CD14-positive monocyte (primary cell): ENCODE measurements at regions not wholly inside any gene's neighbourhood (a gene's known extent, or its start where the extent isn't known, plus 50 kb on each side); places are given as distances from the start of the nearest gene placed in this dataset.

Experiments used
- DNase-seq, 3 donors: peaks; one replicate each; pipeline ENCODE4 v3.0.0-alpha.2; 2011 to 2022
- H2AFZ ChIP-seq: 2 replicates; pipeline ENCODE4 v1.6.0; 2012; ENCODE audit warnings: mild to moderate bottlenecking, low read depth, low read length, inconsistent platforms; ENCODE audit not compliant: insufficient read depth, poor library complexity, severe bottlenecking
- H3K27ac ChIP-seq, 2 donors: 1 replicate in 1 of 2; 2 replicates in 1 of 2; pipeline ENCODE4 v1.5.1; 2012 to 2013; ENCODE audit warnings: low read length in 2 of 2, control low read depth in 1 of 2, inconsistent platforms in 1 of 2, low read depth in 1 of 2, mild to moderate bottlenecking in 1 of 2
- H3K27me3 ChIP-seq, 2 donors: one replicate each; pipeline versions ENCODE4 v1.6.0 to v1.6.1; 2011 to 2013; ENCODE audit warnings: low read length in 2 of 2; ENCODE audit not compliant: control insufficient read depth in 2 of 2, insufficient read depth in 2 of 2
- H3K36me3 ChIP-seq, 2 donors: replicated peaks in 1 of 2; 1 replicate in 1 of 2; 2 replicates in 1 of 2; pipeline versions ENCODE4 v1.5.1 to v1.6.1; 2012 to 2013; ENCODE audit warnings: low read length in 2 of 2, control low read depth in 1 of 2, inconsistent platforms in 1 of 2, mild to moderate bottlenecking in 1 of 2; ENCODE audit not compliant: insufficient read depth in 2 of 2, control insufficient read depth in 1 of 2
- H3K4me1 ChIP-seq, 2 donors: 1 replicate in 1 of 2; 2 replicates in 1 of 2; pipeline versions ENCODE4 v1.5.1 to v1.6.1; 2012 to 2013; ENCODE audit warnings: low read length in 2 of 2, control low read depth in 1 of 2, inconsistent platforms in 1 of 2, mild to moderate bottlenecking in 1 of 2, moderate library complexity in 1 of 2; ENCODE audit not compliant: insufficient read depth in 2 of 2, control insufficient read depth in 1 of 2
- H3K4me2 ChIP-seq: replicated peaks from 2 replicates; pipeline ENCODE3; 2012; ENCODE audit warnings: low read length, moderate library complexity, mild to moderate bottlenecking; ENCODE audit not compliant: poor library complexity, severe bottlenecking; ENCODE audit errors: extremely low read depth
- H3K4me3 ChIP-seq, 3 experiments: fragments of 200-600 bp in 1 of 3; sonication (generic) in 1 of 3; replicated peaks in 1 of 3; 1 replicate in 2 of 3; 2 replicates in 1 of 3; pipeline ENCODE4 v1.5.1; 2011 to 2013; ENCODE audit warnings: low read length in 3 of 3, mild to moderate bottlenecking in 3 of 3, control low read depth in 2 of 3, low read depth in 2 of 3, inconsistent platforms in 1 of 3, moderate library complexity in 1 of 3
- H3K79me2 ChIP-seq: 2 replicates; pipeline ENCODE4 v1.6.0; 2012; ENCODE audit warnings: mild to moderate bottlenecking, control low read depth, inconsistent platforms, low read length, moderate library complexity; ENCODE audit not compliant: insufficient read depth
- H3K9ac ChIP-seq: 2 replicates; pipeline ENCODE4 v1.6.0; 2017; ENCODE audit warnings: low read length, mild to moderate bottlenecking; ENCODE audit not compliant: insufficient read depth, poor library complexity, severe bottlenecking
- H3K9me3 ChIP-seq, 2 donors: replicated peaks in 1 of 2; 1 replicate in 1 of 2; 2 replicates in 1 of 2; pipeline versions ENCODE4 v1.5.1 to v1.6.1; 2012 to 2013; ENCODE audit warnings: low read length in 2 of 2, control low read depth in 1 of 2; ENCODE audit not compliant: control insufficient read depth in 1 of 2, insufficient read depth in 1 of 2
- H4K20me1 ChIP-seq: 2 replicates; pipeline ENCODE4 v1.6.0; 2012; ENCODE audit warnings: mild to moderate bottlenecking, low read length, control low read depth, moderate library complexity; ENCODE audit not compliant: insufficient read depth
- H3K27ac Mint-ChIP-seq, 7 donors: one replicate each; pipeline ENCODE4 v1.8.0; 2020; ENCODE audit warnings: mild to moderate bottlenecking in 7 of 7, mixed read lengths in 7 of 7, moderate library complexity in 6 of 7, inconsistent platforms in 2 of 7
- H3K27me3 Mint-ChIP-seq, 3 donors: one replicate each; pipeline ENCODE4 v1.8.0; 2021 to 2022; ENCODE audit warnings: low read depth in 3 of 3, mild to moderate bottlenecking in 3 of 3, mixed read lengths in 3 of 3, moderate library complexity in 3 of 3, inconsistent platforms in 1 of 3
- H3K36me3 Mint-ChIP-seq, 2 donors: one replicate each; pipeline ENCODE4 v1.8.0; 2020; ENCODE audit warnings: mixed read lengths in 2 of 2, inconsistent platforms in 1 of 2, mild to moderate bottlenecking in 1 of 2
- H3K4me1 Mint-ChIP-seq: one replicate; pipeline ENCODE4 v1.8.0; 2020; ENCODE audit warnings: mild to moderate bottlenecking, mixed read lengths
- H3K4me3 Mint-ChIP-seq, 2 donors: one replicate each; pipeline ENCODE4 v1.8.0; 2020; ENCODE audit warnings: mild to moderate bottlenecking in 2 of 2, mixed read lengths in 2 of 2, moderate library complexity in 1 of 2
- H3K9me3 Mint-ChIP-seq, 7 donors: one replicate each; pipeline ENCODE4 v1.8.0; 2020 to 2022; ENCODE audit warnings: mixed read lengths in 7 of 7, mild to moderate bottlenecking in 6 of 7, moderate library complexity in 6 of 7, inconsistent platforms in 2 of 7
- CTCF ChIP-seq: fragments of 200-600 bp; IDR thresholded peaks from one replicate; pipeline ENCODE4 v1.8.0; 2022; ENCODE audit warnings: antibody characterized with exemption, mild to moderate bottlenecking
- WGBS: methylation state at CpG from one replicate; pipeline ENCODE4 v1.1.5; 2013; ENCODE audit warnings: missing lambda C conversion rate; ENCODE audit not compliant: insufficient coverage; 5-methylcytosine and 5-hydroxymethylcytosine counted together
- intact Hi-C, 2 donors: fragments of 100-400 bp; cut with micrococcal nuclease; formaldehyde crosslinking; loops; one replicate each; pipeline versions ENCODE4 v1.15.0 to v1.15.1; 2023

GRCh38 chr6:86331265-86331840, 606.0 kb upstream of the HTR1E start:
- intact Hi-C loops = no loop called here
- no peak for TF ChIP-seq CTCF
- H4K20me1 ChIP-seq = no peaks in the 10 kb centered on the region
- no peaks in the 10 kb centered on the region for H3K4me1 ChIP-seq
- Mint-ChIP-seq H3K9me3 (peaks cover 0 to 11% (median 3%) of the 10 kb centered on the region in 7 donors), H3K36me3 (no peaks in the 10 kb centered on the region), H3K4me3 (no peak overlapping the region), H3K4me1 (no peaks in the 10 kb centered on the region), H3K27ac (no peak overlapping the region), H3K27me3 (no peaks in the 10 kb centered on the region)
- DNase-seq = no peak
- no peaks in the 10 kb centered on the region for H3K79me2 ChIP-seq
- no peaks in the 10 kb centered on the region for H3K36me3 ChIP-seq
- H3K4me3 ChIP-seq = no peak overlapping the region
- H3K9ac ChIP-seq = no peak overlapping the region
- H3K27ac ChIP-seq = no peak overlapping the region
- H3K9me3 ChIP-seq = peaks cover 4 to 11% of the 10 kb centered on the region in 2 donors
- H3K27me3 ChIP-seq = no peaks in the 10 kb centered on the region
- no CpG with 5 or more reads among the region's 3 CpGs for WGBS
- H3K4me2 ChIP-seq = no peak overlapping the region
- no peak overlapping the region for H2AFZ ChIP-seq

- DNase-seq = no peak
- Histone ChIP-seq H3K4me1 (no peaks in the 10 kb centered on the region), H3K27me3 (no peaks in the 10 kb centered on the region), H3K36me3 (no peaks in the 10 kb centered on the region), H3K27ac (no peak overlapping the region), H3K4me2 (no peak overlapping the region), H3K9me3 (peaks cover 25 to 30% of the 10 kb centered on the region in 2 donors), H3K79me2 (no peaks in the 10 kb centered on the region), H3K9ac (no peak overlapping the region), H2AFZ (no peak overlapping the region), H4K20me1 (no peaks in the 10 kb centered on the region), H3K4me3 (no peak overlapping the region)
- Mint-ChIP-seq H3K27ac (no peak overlapping the region), H3K9me3 (peaks cover 14 to 33% (median 23%) of the 10 kb centered on the region in 7 donors), H3K27me3 (peaks cover 0 to 2% (median 0%) of the 10 kb centered on the region in 3 donors), H3K36me3 (no peaks in the 10 kb centered on the region), H3K4me1 (no peaks in the 10 kb centered on the region), H3K4me3 (no peak overlapping the region)
- 92% methylated on average over 4 of the region's 4 CpGs for WGBS
- TF ChIP-seq CTCF = no peak
- intact Hi-C loops = no loop called here
Measured at GRCh38 chr6:86306210-86306609, 631.1 kb upstream of the HTR1E start.
